IMR-90 (cell line): ENCODE measurements at regions not wholly inside any gene's neighbourhood (a gene's known extent, or its start where the extent isn't known, plus 50 kb on each side); places are given as distances from the start of the nearest gene placed in this dataset.

Experiments used
- ATAC-seq: fragments of 200-7000 bp; cut with Tn5 transposase; 2 replicates; pipeline ENCODE4 v1.9.1; 2020; ENCODE audit warnings: low read depth, mild to moderate bottlenecking, moderate library complexity
- BruUV-seq: library from RNA; stranded (reverse); fragments of 400-500 nt; replicated peaks from 2 replicates; lab custom pipeline; 2021; lab: Mats Ljungman, UMichigan
- CTCF ChIA-PET: fragments of 300-600 bp; formaldehyde crosslinking; extraction: SDS; loops from one replicate; lab custom pipeline; 2021; ENCODE audit warnings: antibody characterized with exemption; lab: Yijun Ruan, JAX
- POLR2A ChIA-PET: fragments of 300-600 bp; sonication (Branson Sonifier 250); formaldehyde crosslinking; loops from one replicate; lab custom pipeline; 2022; ENCODE audit warnings: antibody characterized with exemption; ENCODE audit not compliant: unreplicated experiment; lab: Charles Lee
- DNase-seq: peaks from one replicate; pipeline ENCODE4 v3.0.0; 2013
- H2AFZ ChIP-seq: replicated peaks from 2 replicates; pipeline ENCODE3; 2013; ENCODE audit warnings: low read length, mild to moderate bottlenecking; ENCODE audit not compliant: poor library complexity
- H2AK5ac ChIP-seq: 2 replicates; pipeline ENCODE4 v1.6.1; 2013; ENCODE audit warnings: low read depth, low read length, inconsistent platforms
- H2AK9ac ChIP-seq: replicated peaks from 2 replicates; pipeline ENCODE3; 2013; ENCODE audit warnings: mild to moderate bottlenecking, low read depth, low read length, moderate library complexity; ENCODE audit not compliant: poor library complexity
- H2BK120ac ChIP-seq: 2 replicates; pipeline ENCODE4 v1.6.1; 2013; ENCODE audit warnings: low read depth, low read length, inconsistent platforms
- H2BK15ac ChIP-seq: 3 replicates; pipeline ENCODE4 v1.6.1; 2013; ENCODE audit warnings: low read depth, low read length, inconsistent platforms
- H2BK20ac ChIP-seq: 2 replicates; pipeline ENCODE4 v1.6.1; 2013; ENCODE audit warnings: low read depth, mild to moderate bottlenecking, inconsistent platforms, low read length, moderate library complexity
- H2BK5ac ChIP-seq: 2 replicates; pipeline ENCODE4 v1.6.1; 2013; ENCODE audit warnings: mild to moderate bottlenecking, low read depth, low read length, inconsistent platforms; ENCODE audit not compliant: poor library complexity, severe bottlenecking
- H3K14ac ChIP-seq: replicated peaks from 2 replicates; pipeline ENCODE4 v1.6.1; 2013; ENCODE audit warnings: low read depth, low read length, inconsistent platforms
- H3K18ac ChIP-seq: 2 replicates; pipeline ENCODE4 v1.6.1; 2013; ENCODE audit warnings: low read depth, low read length, control low read depth
- H3K23ac ChIP-seq: 2 replicates; pipeline ENCODE4 v1.6.1; 2013; ENCODE audit warnings: low read depth, low read length, inconsistent platforms
- H3K27ac ChIP-seq: 2 replicates; pipeline ENCODE4 v1.5.1; 2013; ENCODE audit warnings: mild to moderate bottlenecking, control low read depth, low read length; ENCODE audit not compliant: insufficient read depth
- H3K27me3 ChIP-seq: 2 replicates; pipeline ENCODE4 v1.6.1; 2013; ENCODE audit warnings: low read length; ENCODE audit not compliant: control insufficient read depth, insufficient read depth
- H3K36me3 ChIP-seq: 2 replicates; pipeline ENCODE4 v1.6.1; 2013; ENCODE audit warnings: low read length, mixed read lengths; ENCODE audit not compliant: control insufficient read depth, insufficient read depth
- H3K4ac ChIP-seq: 2 replicates; pipeline ENCODE4 v1.6.1; 2013; ENCODE audit warnings: low read depth, low read length, inconsistent platforms
- H3K4me1 ChIP-seq: 2 replicates; pipeline ENCODE4 v1.6.1; 2013; ENCODE audit warnings: low read length, mixed read lengths; ENCODE audit not compliant: control insufficient read depth, insufficient read depth
- H3K4me2 ChIP-seq: 2 replicates; pipeline ENCODE4 v1.6.1; 2013; ENCODE audit warnings: low read depth, mild to moderate bottlenecking, control low read depth, low read length, moderate library complexity
- H3K4me3 ChIP-seq: 2 replicates; pipeline ENCODE4 v1.5.1; 2013; ENCODE audit warnings: low read depth, mild to moderate bottlenecking, control low read depth, low read length, moderate library complexity; ENCODE audit not compliant: insufficient read depth
- H3K56ac ChIP-seq: 2 replicates; pipeline ENCODE4 v1.6.1; 2013; ENCODE audit warnings: low read length, inconsistent platforms; ENCODE audit not compliant: insufficient read depth; ENCODE audit errors: extremely low read depth
- H3K79me1 ChIP-seq, 2 experiments: 2 replicates each; pipeline ENCODE4 v1.6.1; 2013; ENCODE audit warnings: low read length in 2 of 2, inconsistent platforms in 1 of 2, low read depth in 1 of 2
- H3K9ac ChIP-seq: 2 replicates; pipeline ENCODE4 v1.6.1; 2013; ENCODE audit warnings: low read depth, low read length, control low read depth
- H3K9me1 ChIP-seq: 2 replicates; pipeline ENCODE4 v1.6.1; 2013; ENCODE audit warnings: low read length, inconsistent platforms; ENCODE audit not compliant: insufficient read depth
- H3K9me3 ChIP-seq: 2 replicates; pipeline ENCODE4 v1.6.1; 2013; ENCODE audit warnings: low read length; ENCODE audit not compliant: control insufficient read depth, insufficient read depth
- H4K20me1 ChIP-seq: 2 replicates; pipeline ENCODE4 v1.6.1; 2013; ENCODE audit warnings: low read length, inconsistent platforms; ENCODE audit not compliant: insufficient read depth
- H4K5ac ChIP-seq: 2 replicates; pipeline ENCODE4 v1.6.1; 2013; ENCODE audit warnings: mild to moderate bottlenecking, low read depth, low read length, control low read depth
- H4K8ac ChIP-seq, 2 experiments: 2 replicates each; pipeline ENCODE4 v1.6.1; 2013; ENCODE audit warnings: low read depth in 2 of 2, low read length in 2 of 2, control low read depth in 1 of 2, inconsistent platforms in 1 of 2
- H4K91ac ChIP-seq: 2 replicates; pipeline ENCODE4 v1.6.1; 2013; ENCODE audit warnings: low read depth, low read length, inconsistent platforms; ENCODE audit not compliant: insufficient read depth
- BHLHE40 ChIP-seq: fragments of 150-350 bp; IDR thresholded peaks from 2 replicates; pipeline ENCODE4 v1.6.1; 2016; ENCODE audit warnings: mild to moderate bottlenecking, low read depth, low read length
- CEBPB ChIP-seq: IDR thresholded peaks from 2 replicates; pipeline ENCODE4 v1.6.1; 2012; ENCODE audit warnings: low read depth, low read length, improper control_type of control experiment
- MAZ ChIP-seq: IDR thresholded peaks from 2 replicates; pipeline ENCODE4 v1.6.1; 2012; ENCODE audit warnings: low read depth, mild to moderate bottlenecking, low read length, improper control_type of control experiment, moderate library complexity, borderline replicate concordance
- MXI1 ChIP-seq: IDR thresholded peaks from 2 replicates; pipeline ENCODE4 v1.6.1; 2012; ENCODE audit warnings: low read depth, mild to moderate bottlenecking, low read length, moderate library complexity, borderline replicate concordance
- USF2 ChIP-seq: fragments of 150-350 bp; IDR thresholded peaks from 2 replicates; pipeline ENCODE4 v1.6.1; 2017; ENCODE audit warnings: mild to moderate bottlenecking, antibody characterized with exemption, low read length, low read depth
- WGBS, 2 experiments: methylation state at CpG; one replicate each; pipeline versions ENCODE4 v1.1.5 to v1.1.7; 2013; ENCODE audit warnings: missing lambda C conversion rate in 2 of 2; ENCODE audit not compliant: insufficient read length in 1 of 2; ENCODE audit errors: extremely low coverage in 2 of 2; 5-methylcytosine and 5-hydroxymethylcytosine counted together
- dilution Hi-C: fragments of 300-500 bp; cut with HindIII; formaldehyde crosslinking; loops from one replicate; pipeline ENCODE4 v1.14.3; 2018; ENCODE audit warnings: low sequenced_read_pairs; ENCODE audit not compliant: unreplicated experiment
- in situ Hi-C: fragments of 300-500 bp; cut with MboI; formaldehyde crosslinking; loops from 3 replicates; pipeline ENCODE4 v1.14.3; 2019; ENCODE audit warnings: low sequenced_read_pairs, inconsistent platforms, mixed read lengths
- intact Hi-C: fragments of 100-400 bp; cut with micrococcal nuclease; formaldehyde crosslinking; loops from 2 replicates; pipeline ENCODE4 v1.10.0; 2022

- BruUV-seq, result no TSS peak
- H2AK5ac ChIP-seq, result no peak overlapping the region
- no peaks in the 10 kb centered on the region for H3K27me3 ChIP-seq
- H4K5ac ChIP-seq, result no peak overlapping the region
- H2BK20ac ChIP-seq, result no peak overlapping the region
- no peak overlapping the region for H3K14ac ChIP-seq
- no peaks in the 10 kb centered on the region for H3K79me1 ChIP-seq
- H2BK5ac ChIP-seq, result no peak overlapping the region
- H2AK9ac ChIP-seq, result no peak overlapping the region
- no peak overlapping the region for H3K23ac ChIP-seq
- DNase-seq (no peak), ATAC-seq (no peak)
- dilution Hi-C loops (no loop called here), in situ Hi-C loops (no loop called here), intact Hi-C loops (no loop called here)
- no peaks in the 10 kb centered on the region for H3K36me3 ChIP-seq
- no peaks in the 10 kb centered on the region for H3K4me1 ChIP-seq
- no peaks in the 10 kb centered on the region for H3K9me1 ChIP-seq
- H3K4ac ChIP-seq, result no peak overlapping the region
- no peak overlapping the region for H3K4me3 ChIP-seq
- ChIA-PET POLR2A (no interaction called here), CTCF (no interaction called here)
- H4K20me1 ChIP-seq, result no peaks in the 10 kb centered on the region
- no peak overlapping the region for H2BK15ac ChIP-seq
- H3K9ac ChIP-seq, result no peak overlapping the region
- TF ChIP-seq MXI1 (no peak), MAZ (no peak), BHLHE40 (no peak), USF2 (no peak), CEBPB (peak; percentile 79)
- H4K8ac ChIP-seq, result no peak overlapping the region
- WGBS, 2 experiments, result no CpG with 5 or more reads among the region's 5 CpGs
- no peaks in the 10 kb centered on the region for H3K9me3 ChIP-seq
- H3K27ac ChIP-seq, result no peak overlapping the region
- no peak overlapping the region for H3K4me2 ChIP-seq
- no peak overlapping the region for H2AFZ ChIP-seq
- H2BK120ac ChIP-seq, result no peak overlapping the region
- no peak overlapping the region for H3K18ac ChIP-seq
- no peak overlapping the region for H3K56ac ChIP-seq
- no peak overlapping the region for H4K91ac ChIP-seq
These were observed 265.1 kb upstream of the CITED2 start for GRCh38 chr6:139639507-139639906.
